ENCODE measurements at regions not wholly inside any gene's neighbourhood (a gene's known extent, or its start where the extent isn't known, plus 50 kb on each side); places are given as distances from the start of the nearest gene placed in this dataset.

- no peak for DNase-seq
Observed at GRCh38 chr3:145359040-145359439, 801.9 kb downstream of the PLOD2 start.

DNA sequence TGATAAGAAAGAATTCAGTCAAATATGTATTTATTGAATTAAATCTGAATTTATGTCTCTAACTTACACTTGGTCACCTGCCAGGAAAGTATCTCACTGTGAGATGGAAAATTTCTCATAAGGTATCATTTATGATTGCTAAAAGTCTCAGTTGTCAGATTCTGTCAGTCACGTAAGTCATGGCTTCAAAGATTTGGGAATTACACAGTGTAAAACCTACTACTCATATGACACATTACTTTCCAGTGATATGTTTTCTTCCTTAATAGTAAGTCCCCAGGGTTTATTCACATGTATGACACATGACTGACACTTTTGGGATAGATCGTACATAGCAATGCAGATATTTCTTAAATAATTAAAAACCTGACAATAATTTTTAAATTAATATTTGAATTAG, 792.2 kb downstream of the PLOD2 start:
- ATAC-seq (ENCODE audit: poor library complexity) = no peak
- CTCF ChIA-PET = no interaction called here
- no peak overlapping the region for H3K27ac Mint-ChIP-seq

More at GRCh38 chr3:145359040-145359439, 801.9 kb downstream of the PLOD2 start:
- H3K36me3 ChIP-seq (ENCODE audit: insufficient read depth, low read length) = no peaks in the 10 kb centered on the region
- H3K4me3 ChIP-seq (ENCODE audit: low read length) = no peak overlapping the region
- no peaks in the 10 kb centered on the region for H3K4me1 ChIP-seq (ENCODE audit: insufficient read depth, low read length)
- POLR2A ChIA-PET = no interaction called here
- H3K36me3 Mint-ChIP-seq (ENCODE audit: low read depth) = no peaks in the 10 kb centered on the region
- H3K4me1 Mint-ChIP-seq (ENCODE audit: low read depth) = no peaks in the 10 kb centered on the region
- no peaks in the 10 kb centered on the region for H3K27me3 ChIP-seq (ENCODE audit: control insufficient read depth in 1 of 2, insufficient read depth in 2 of 2, low read length in 2 of 2)
- intact Hi-C loops (cut with DNase I, micrococcal nuclease) = no loop called here
- peaks cover 0 to 20% of the 10 kb centered on the region in 2 experiments for H3K9me3 ChIP-seq (ENCODE audit: control insufficient read depth in 1 of 2, insufficient read depth in 1 of 2, low read length in 2 of 2)
- ATAC-seq (ENCODE audit: poor library complexity) = no peak
- TF ChIP-seq CTCF (IDR thresholded peaks at IDR 0.05) = no peak
- no peaks in the 10 kb centered on the region for H3K27me3 Mint-ChIP-seq
- H3K9me3 Mint-ChIP-seq = peaks cover 25% of the 10 kb centered on the region
- no peak overlapping the region for H3K27ac ChIP-seq (ENCODE audit: low read depth in 1 of 2, low read length in 2 of 2)
- CTCF ChIA-PET = no interaction called here
- no peak overlapping the region for H3K27ac Mint-ChIP-seq
- H3K4me3 Mint-ChIP-seq = no peak overlapping the region

GRCh38 chr3:145370870-145371269, 790.1 kb downstream of the PLOD2 start:
- peaks cover 0 to 4% of the 10 kb centered on the region in 2 experiments for H3K9me3 ChIP-seq (ENCODE audit: control insufficient read depth in 1 of 2, insufficient read depth in 1 of 2, low read length in 2 of 2)
- intact Hi-C loops (cut with DNase I, micrococcal nuclease) = no loop called here
- H3K27ac Mint-ChIP-seq = no peak overlapping the region
- no peak overlapping the region for H3K4me3 ChIP-seq (ENCODE audit: low read length)
- no peaks in the 10 kb centered on the region for H3K4me1 Mint-ChIP-seq (ENCODE audit: low read depth)
- no peak for DNase-seq
- no peaks in the 10 kb centered on the region for H3K36me3 Mint-ChIP-seq (ENCODE audit: low read depth)
- ATAC-seq (ENCODE audit: poor library complexity) = no peak
- H3K27me3 ChIP-seq (ENCODE audit: control insufficient read depth in 1 of 2, insufficient read depth in 2 of 2, low read length in 2 of 2) = no peaks in the 10 kb centered on the region
- POLR2A ChIA-PET = no interaction called here
- H3K9me3 Mint-ChIP-seq = peaks cover 4% of the 10 kb centered on the region
- TF ChIP-seq CTCF (IDR thresholded peaks at IDR 0.05) = no peak
- no peaks in the 10 kb centered on the region for H3K4me1 ChIP-seq (ENCODE audit: insufficient read depth, low read length)
- H3K27me3 Mint-ChIP-seq = no peaks in the 10 kb centered on the region
- CTCF ChIA-PET = no interaction called here
- no peaks in the 10 kb centered on the region for H3K36me3 ChIP-seq (ENCODE audit: insufficient read depth, low read length)
- no peak overlapping the region for H3K27ac ChIP-seq (ENCODE audit: low read depth in 1 of 2, low read length in 2 of 2)
- no peak overlapping the region for H3K4me3 Mint-ChIP-seq

More for the DNA sequence above, 792.2 kb downstream of the PLOD2 start:
- Histone ChIP-seq H3K36me3 (ENCODE audit: insufficient read depth, low read length) (no peaks in the 10 kb centered on the region), H3K4me1 (ENCODE audit: insufficient read depth, low read length) (no peaks in the 10 kb centered on the region), H3K9me3 (ENCODE audit: control insufficient read depth in 1 of 2, insufficient read depth in 1 of 2, low read length in 2 of 2) (peaks cover 0 to 4% of the 10 kb centered on the region in 2 experiments), H3K27ac (ENCODE audit: low read depth in 1 of 2, low read length in 2 of 2) (no peak overlapping the region), H3K27me3 (ENCODE audit: control insufficient read depth in 1 of 2, insufficient read depth in 2 of 2, low read length in 2 of 2) (no peaks in the 10 kb centered on the region), H3K4me3 (ENCODE audit: low read length) (no peak overlapping the region)
- Mint-ChIP-seq H3K4me1 (ENCODE audit: low read depth) (no peaks in the 10 kb centered on the region), H3K36me3 (ENCODE audit: low read depth) (no peaks in the 10 kb centered on the region), H3K4me3 (no peak overlapping the region), H3K9me3 (peaks cover 7% of the 10 kb centered on the region), H3K27me3 (no peaks in the 10 kb centered on the region)
- TF ChIP-seq CTCF (IDR thresholded peaks at IDR 0.05) = no peak
- DNase-seq = no peak
- POLR2A ChIA-PET = no interaction called here
- intact Hi-C loops (cut with DNase I, micrococcal nuclease) = no loop called here
